ENCODE measurements at regions not wholly inside any gene's neighbourhood (a gene's known extent, or its start where the extent isn't known, plus 50 kb on each side); places are given as distances from the start of the nearest gene placed in this dataset.

GRCh38 chr20:63117661-63118302 is 98.1 kb downstream of the YTHDF1 start:
- no peak overlapping the region for H3K27ac Mint-ChIP-seq (ENCODE audit: low read depth, unreplicated experiment)
- H3K36me3 Mint-ChIP-seq (ENCODE audit: insufficient read depth, unreplicated experiment) = no peaks in the 10 kb centered on the region
- H3K27me3 Mint-ChIP-seq (ENCODE audit: insufficient read depth, unreplicated experiment) = peaks cover 73% of the 10 kb centered on the region
- DNase-seq (ENCODE audit: unreplicated experiment) = no peak
- H3K4me3 Mint-ChIP-seq (ENCODE audit: unreplicated experiment) = no peak overlapping the region
- no peaks in the 10 kb centered on the region for H3K4me1 Mint-ChIP-seq (ENCODE audit: insufficient read depth, unreplicated experiment)
- no TSS peak for BruUV-seq (replicated peaks)
- H3K9me3 Mint-ChIP-seq (ENCODE audit: unreplicated experiment) = no peaks in the 10 kb centered on the region
- no peak for TF ChIP-seq CTCF (IDR thresholded peaks at IDR 0.05; ENCODE audit: unreplicated experiment)
- intact Hi-C loops (cut with micrococcal nuclease) = no loop called here
- ChIA-PET POLR2A (no interaction called here), CTCF (no interaction called here)

- Mint-ChIP-seq H3K27me3 (ENCODE audit: insufficient read depth, unreplicated experiment) (peaks cover 73% of the 10 kb centered on the region), H3K36me3 (ENCODE audit: insufficient read depth, unreplicated experiment) (no peaks in the 10 kb centered on the region), H3K9me3 (ENCODE audit: unreplicated experiment) (peaks cover under 1% of the 10 kb centered on the region), H3K4me3 (ENCODE audit: unreplicated experiment) (no peak overlapping the region), H3K4me1 (ENCODE audit: insufficient read depth, unreplicated experiment) (no peaks in the 10 kb centered on the region), H3K27ac (ENCODE audit: low read depth, unreplicated experiment) (no peak overlapping the region)
- no peak for DNase-seq (ENCODE audit: unreplicated experiment)
- TF ChIP-seq CTCF (IDR thresholded peaks at IDR 0.05; ENCODE audit: unreplicated experiment) = no peak
- BruUV-seq (replicated peaks) = no TSS peak
- ChIA-PET CTCF (interaction anchor here (0.7 kb wide), 1 partner anchor 143 kb away, joined by 3 read pairs; no protein-coding TSS in a partner anchor), POLR2A (no interaction called here)
- intact Hi-C loops (cut with micrococcal nuclease) = no loop called here
Measured at GRCh38 chr20:63117151-63117550, 98.8 kb downstream of the YTHDF1 start.

GRCh38 chr20:63116412-63117106 is 99.4 kb downstream of the YTHDF1 start:
- Mint-ChIP-seq H3K9me3 (ENCODE audit: unreplicated experiment) (peaks cover 7% of the 10 kb centered on the region), H3K27me3 (ENCODE audit: insufficient read depth, unreplicated experiment) (peaks cover 75% of the 10 kb centered on the region), H3K4me3 (ENCODE audit: unreplicated experiment) (no peak overlapping the region), H3K4me1 (ENCODE audit: insufficient read depth, unreplicated experiment) (no peaks in the 10 kb centered on the region), H3K27ac (ENCODE audit: low read depth, unreplicated experiment) (no peak overlapping the region), H3K36me3 (ENCODE audit: insufficient read depth, unreplicated experiment) (no peaks in the 10 kb centered on the region)
- intact Hi-C loops (cut with micrococcal nuclease) = no loop called here
- BruUV-seq (replicated peaks) = no TSS peak
- ChIA-PET CTCF (interaction anchor here (0.6 to 0.7 kb wide), 2 partner anchors 42 to 143 kb away, joined by 3 read pairs; no protein-coding TSS in a partner anchor), POLR2A (no interaction called here)
- no peak for TF ChIP-seq CTCF (IDR thresholded peaks at IDR 0.05; ENCODE audit: unreplicated experiment)
- peak; percentile 14 for DNase-seq (ENCODE audit: unreplicated experiment)

- Mint-ChIP-seq H3K27ac (ENCODE audit: low read depth, unreplicated experiment) (no peak overlapping the region), H3K9me3 (ENCODE audit: unreplicated experiment) (peaks cover 9% of the 10 kb centered on the region), H3K36me3 (ENCODE audit: insufficient read depth, unreplicated experiment) (no peaks in the 10 kb centered on the region), H3K4me3 (ENCODE audit: unreplicated experiment) (no peak overlapping the region), H3K27me3 (ENCODE audit: insufficient read depth, unreplicated experiment) (peaks cover 80% of the 10 kb centered on the region), H3K4me1 (ENCODE audit: insufficient read depth, unreplicated experiment) (no peaks in the 10 kb centered on the region)
- ChIA-PET CTCF (interaction anchor here (0.6 kb wide), 1 partner anchor 41 kb away, joined by 3 read pairs; no protein-coding TSS in a partner anchor), POLR2A (no interaction called here)
- no peak for DNase-seq (ENCODE audit: unreplicated experiment)
- BruUV-seq (replicated peaks) = no TSS peak
- intact Hi-C loops (cut with micrococcal nuclease) = no loop called here
- no peak for TF ChIP-seq CTCF (IDR thresholded peaks at IDR 0.05; ENCODE audit: unreplicated experiment)
Measured at GRCh38 chr20:63115651-63116411, 100.1 kb downstream of the YTHDF1 start.
